HG03045 (cell line): ENCODE measurements at regions not wholly inside any gene's neighbourhood (a gene's known extent, or its start where the extent isn't known, plus 50 kb on each side); places are given as distances from the start of the nearest gene placed in this dataset.
"Not testable (repeated sequence)": the region's sequence is repeated elsewhere in the genome, so short reads cannot be mapped to it uniquely, and the experiment has no call there.

Experiments
- ATAC-seq: cut with Tn5 transposase; IDR thresholded peaks from one replicate; pipeline ENCODE4 v1.9.1; 2021; ENCODE audit warnings: mild to moderate bottlenecking, moderate library complexity; ENCODE audit not compliant: unreplicated experiment

GRCh38 chr10:30534465-30535144 is 94.9 kb downstream of the LYZL2 start:
- peak; percentile 57 for ATAC-seq

GRCh38 chr10:30531751-30532530 is 97.6 kb downstream of the LYZL2 start:
- ATAC-seq, result no peak

- ATAC-seq, result peak; percentile 86
These were observed 95.5 kb downstream of the MAP3K8 start for GRCh38 chr10:30529373-30529998.

- ATAC-seq, result no peak
These were observed 94.4 kb downstream of the MAP3K8 start for GRCh38 chr10:30528429-30528786.

GRCh38 chr10:30527623-30528428 is 93.8 kb downstream of the MAP3K8 start:
- no peak for ATAC-seq

GRCh38 chr10:30522661-30523078 is 88.7 kb downstream of the MAP3K8 start:
- not testable (repeated sequence) for ATAC-seq

- ATAC-seq, result no peak
These were observed 84.9 kb downstream of the MAP3K8 start for GRCh38 chr10:30518907-30519306.
